HG03469 (cell line): ENCODE measurements at regions not wholly inside any gene's neighbourhood (a gene's known extent, or its start where the extent isn't known, plus 50 kb on each side); places are given as distances from the start of the nearest gene placed in this dataset.
"Not testable (repeated sequence)": the region's sequence is repeated elsewhere in the genome, so short reads cannot be mapped to it uniquely, and the experiment has no call there.

Experiments used
- ATAC-seq: cut with Tn5 transposase; IDR thresholded peaks from one replicate; pipeline ENCODE4 v1.9.1; 2021; ENCODE audit warnings: mild to moderate bottlenecking, moderate library complexity, moderate number of reproducible peaks; ENCODE audit not compliant: unreplicated experiment

DNA sequence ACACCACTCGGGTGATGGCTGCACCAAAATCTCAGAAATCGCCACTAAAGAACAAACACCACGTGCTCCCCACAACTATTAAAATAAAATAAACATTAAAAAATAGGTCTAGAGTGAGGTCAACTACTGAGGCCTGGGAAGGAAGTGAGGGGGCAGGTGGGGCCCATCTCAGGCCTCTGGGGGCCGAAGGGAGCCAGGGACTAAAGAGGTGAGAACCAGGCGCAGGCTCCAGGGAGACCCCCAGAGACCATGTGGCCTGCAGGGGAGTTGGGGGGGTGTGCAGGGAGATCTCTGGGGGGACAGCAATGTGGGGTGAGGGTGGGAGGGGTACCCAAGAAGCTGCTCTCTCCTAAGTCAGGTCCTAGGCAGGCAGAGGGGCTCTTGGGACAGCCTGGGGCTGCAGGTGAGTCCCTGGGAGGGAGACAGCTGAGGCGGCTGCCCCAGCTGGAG, 111.3 kb upstream of the SMURF2 start:
- ATAC-seq = no peak

DNA sequence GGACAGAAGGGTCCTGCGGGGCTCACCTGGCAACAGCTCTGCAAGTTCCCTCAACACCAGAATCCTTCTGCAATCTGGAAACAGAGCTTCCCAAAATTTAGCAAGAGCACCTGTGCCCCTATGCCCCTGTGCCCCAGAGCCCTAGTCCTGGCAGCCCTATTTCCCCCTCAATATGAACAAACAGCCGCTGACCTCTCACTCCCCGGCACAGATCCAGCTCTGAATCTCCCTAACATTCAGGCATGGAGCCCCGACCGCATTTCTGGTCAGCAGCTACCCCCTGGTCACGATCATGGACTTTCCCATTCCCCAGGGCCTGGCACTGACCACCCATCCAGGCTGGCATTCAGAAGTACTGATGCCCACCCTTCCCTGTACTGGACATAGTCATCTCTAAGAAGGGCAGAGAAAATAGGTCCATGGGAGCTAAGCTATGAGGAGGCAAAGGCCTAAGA, 110.8 kb upstream of the SMURF2 start:
- no peak for ATAC-seq

DNA sequence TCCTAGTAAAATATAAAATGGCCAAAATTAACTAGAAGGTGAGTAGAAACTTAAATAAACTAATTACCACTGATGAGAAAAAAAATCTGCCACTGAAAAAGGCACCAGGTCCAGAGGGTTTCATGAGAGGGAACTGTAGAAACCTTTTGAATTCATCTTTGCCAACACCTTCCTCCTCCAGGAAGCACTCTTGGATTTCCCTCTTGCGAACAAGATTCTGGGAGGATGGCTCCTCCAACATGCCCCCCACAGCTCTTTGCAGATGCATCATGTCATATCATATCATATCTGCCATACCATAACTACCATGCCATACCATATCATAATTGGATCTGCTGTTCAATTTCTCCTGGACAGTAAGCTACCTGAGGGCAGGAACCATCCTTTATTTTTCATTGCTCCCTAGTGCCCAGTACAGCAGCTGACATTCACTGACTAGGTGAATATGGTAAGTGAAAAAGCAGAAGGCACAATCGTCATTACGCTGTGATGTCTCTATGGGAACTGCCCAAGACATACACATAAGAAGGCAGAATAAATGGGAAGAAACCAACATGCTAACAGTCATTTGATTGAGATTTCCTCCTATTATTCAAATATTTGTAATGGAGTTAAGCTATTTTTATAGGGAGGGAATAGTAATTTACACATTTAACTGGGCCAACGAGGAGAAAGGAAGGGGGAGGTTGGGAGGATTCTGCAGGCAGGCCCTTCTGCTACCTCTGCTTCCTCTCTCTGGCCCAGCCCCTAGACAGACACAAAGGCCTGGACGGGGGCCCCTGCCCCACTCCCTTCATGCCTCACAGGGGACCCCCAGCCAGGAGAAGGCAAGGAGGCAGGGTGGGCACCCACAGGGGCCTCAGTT, 110.1 kb upstream of the SMURF2 start:
- ATAC-seq = no peak

DNA sequence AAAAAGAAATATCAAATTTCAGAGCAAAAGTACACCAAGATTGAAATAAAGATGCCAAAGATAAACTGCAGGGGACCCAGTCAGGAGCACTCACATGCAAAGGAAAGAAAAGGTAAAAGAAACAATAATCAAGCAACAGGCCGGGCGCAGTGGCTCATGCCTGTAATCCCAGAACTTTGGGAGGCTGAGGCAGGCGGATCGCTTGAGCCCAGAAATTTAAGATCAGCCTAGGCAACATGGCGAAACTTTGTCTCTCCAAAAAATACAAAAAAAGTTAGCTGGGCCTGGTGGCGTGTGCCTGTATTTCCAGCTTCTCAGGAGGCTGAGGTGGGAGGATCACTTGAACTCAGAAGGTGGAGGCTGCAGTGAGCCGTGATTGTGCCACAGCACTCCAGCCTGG, 107.6 kb upstream of the SMURF2 start:
- ATAC-seq = no peak

- ATAC-seq = no peak
Observed at GRCh38 chr17:64767269-64767997, 105.3 kb upstream of the SMURF2 start.

GRCh38 chr17:64765191-64765889, 103.2 kb upstream of the SMURF2 start:
- no peak for ATAC-seq

GRCh38 chr17:64750891-64751677, 89.0 kb upstream of the SMURF2 start:
- no peak for ATAC-seq

DNA sequence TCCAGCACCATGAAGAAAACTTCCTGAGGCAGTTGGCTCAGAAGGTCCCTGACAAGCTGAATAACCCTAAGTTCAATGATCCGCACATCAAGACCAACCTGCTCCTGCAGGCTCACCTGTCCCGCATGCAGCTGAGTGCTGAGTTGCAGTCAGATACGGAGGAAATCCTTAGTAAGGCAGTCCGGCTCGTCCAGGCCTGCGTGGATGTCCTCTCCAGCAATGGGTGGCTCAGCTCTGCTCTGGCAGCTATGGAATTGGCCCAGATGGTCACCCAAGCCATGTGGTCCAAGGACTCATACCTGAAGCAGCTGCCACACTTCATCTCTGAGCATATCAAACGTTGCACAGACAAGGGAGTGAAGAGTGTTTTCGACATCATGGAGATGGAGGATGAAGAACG, 88.4 kb upstream of the SMURF2 start:
- no peak for ATAC-seq

- ATAC-seq = no peak
Observed at GRCh38 chr17:64749306-64749705, 87.2 kb upstream of the SMURF2 start.

DNA sequence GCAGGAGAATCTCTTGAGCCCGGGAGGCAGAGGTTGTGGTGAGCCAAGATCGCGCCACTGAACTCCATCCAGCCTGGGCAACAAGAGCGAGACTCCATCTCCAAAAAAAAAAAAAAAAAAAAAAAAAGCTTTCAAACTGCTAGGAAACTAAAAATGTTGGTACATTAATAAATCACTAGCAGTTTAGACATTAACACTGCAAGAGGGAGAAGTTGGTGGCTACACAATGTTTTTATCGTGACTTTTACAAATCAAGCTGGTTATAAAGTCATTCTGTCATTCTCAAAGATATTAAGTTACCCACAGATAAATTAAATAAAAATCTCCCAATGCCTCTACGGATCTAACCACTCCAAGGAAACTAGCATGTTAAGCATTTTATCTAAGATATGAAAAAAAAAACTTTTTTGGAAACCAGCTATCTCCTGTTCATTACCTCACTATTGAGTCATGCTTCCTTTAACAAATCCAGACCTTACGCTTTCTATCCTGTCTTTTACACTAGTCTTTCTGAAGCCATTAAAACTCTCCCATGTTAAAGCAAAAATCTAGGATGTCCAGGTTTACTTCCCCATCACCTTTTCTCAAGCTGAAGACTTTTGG, 85.9 kb upstream of the SMURF2 start:
- no peak for ATAC-seq

GRCh38 chr17:64742326-64742725, 80.2 kb upstream of the SMURF2 start:
- no peak for ATAC-seq

GRCh38 chr17:64741916-64742315, 79.8 kb upstream of the SMURF2 start:
- not testable (repeated sequence) for ATAC-seq

GRCh38 chr17:64741038-64741641, 79.0 kb upstream of the SMURF2 start:
- ATAC-seq = no peak

- no peak for ATAC-seq
Observed at GRCh38 chr17:64739316-64740058, 77.4 kb upstream of the SMURF2 start.

DNA sequence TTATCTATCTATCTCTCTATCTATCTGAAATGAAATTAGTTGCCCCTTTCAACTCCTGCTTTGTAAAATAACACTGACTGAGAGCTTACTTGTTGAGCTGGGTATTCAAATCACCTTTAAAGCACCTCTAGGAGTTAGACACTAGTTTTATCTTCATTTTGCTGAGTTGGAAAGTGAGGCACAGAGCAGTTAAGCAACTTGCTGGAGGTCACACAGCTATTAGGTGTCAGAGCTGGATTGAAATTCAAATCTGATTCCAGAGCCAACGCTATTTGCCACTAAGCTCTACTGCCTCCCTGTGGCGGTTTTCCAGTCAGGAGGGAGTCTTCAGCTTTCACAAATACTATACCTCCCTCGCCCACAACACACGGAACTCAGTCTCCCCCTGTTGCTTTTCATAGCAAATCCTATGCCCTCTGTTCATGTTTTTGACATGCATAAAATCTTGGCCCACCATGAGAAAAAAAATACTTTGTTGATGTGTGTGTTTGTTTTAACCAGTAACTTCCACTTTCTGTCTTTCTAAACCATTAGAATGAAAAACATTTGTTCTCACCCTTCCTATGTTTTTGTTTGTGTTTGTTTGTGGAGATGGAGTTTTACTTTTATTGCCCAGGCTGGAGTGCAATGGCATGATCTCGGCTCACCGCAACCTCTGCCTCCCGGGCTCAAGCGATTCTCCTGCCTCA, 74.8 kb upstream of the SMURF2 start:
- no peak for ATAC-seq

DNA sequence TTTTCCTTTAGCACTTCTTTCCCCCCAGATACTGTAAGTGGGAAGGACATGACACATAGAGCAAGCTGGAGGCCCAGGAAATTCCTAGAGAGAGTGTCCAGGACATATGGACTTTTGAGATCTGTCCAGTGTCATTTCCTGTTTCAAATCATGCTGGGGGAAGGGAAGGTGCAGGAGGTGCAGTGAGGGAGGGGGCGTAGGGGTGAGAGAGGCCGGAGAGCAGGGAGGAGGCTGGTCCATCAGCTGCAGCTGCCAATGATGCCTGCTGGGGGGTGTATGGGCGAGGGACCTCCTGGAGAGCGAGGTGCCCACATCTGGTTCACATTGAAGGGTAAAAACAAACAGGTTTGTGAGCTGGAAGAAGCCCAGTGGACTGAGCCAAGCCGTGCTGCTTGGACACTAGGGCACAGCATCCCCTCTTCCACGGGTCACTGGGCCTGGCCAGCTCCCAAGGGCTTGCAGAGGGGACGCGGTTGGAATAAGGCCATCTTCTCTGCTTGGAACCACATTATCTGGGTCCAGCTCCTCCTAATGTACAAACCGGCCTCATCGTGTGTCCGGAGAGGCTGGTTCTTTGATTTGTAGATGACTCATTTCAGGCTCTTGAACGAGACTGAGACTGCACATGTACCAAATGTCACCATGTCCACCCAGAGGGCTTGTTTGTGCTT, 70.4 kb upstream of the SMURF2 start:
- no peak for ATAC-seq

GRCh38 chr17:64730023-64730422, 67.9 kb upstream of the SMURF2 start:
- not testable (repeated sequence) for ATAC-seq

GRCh38 chr17:64729201-64729600, 67.1 kb upstream of the SMURF2 start:
- no peak for ATAC-seq
